ENCODE measurements at regions not wholly inside any gene's neighbourhood (a gene's known extent, or its start where the extent isn't known, plus 50 kb on each side); places are given as distances from the start of the nearest gene placed in this dataset.
"Not testable (repeated sequence)": the region's sequence is repeated elsewhere in the genome, so short reads cannot be mapped to it uniquely, and the experiment has no call there.

GRCh38 chr9:30250872-30251271, 2133.6 kb upstream of the ACO1 start:
- FAIRE-seq (no peak), DNase-seq (ENCODE audit: insufficient read length, low spot score) (no peak)
- TF ChIP-seq POLR2A (IDR thresholded peaks at IDR 0.05; ENCODE audit: low read depth, low read length), result no peak

DNA sequence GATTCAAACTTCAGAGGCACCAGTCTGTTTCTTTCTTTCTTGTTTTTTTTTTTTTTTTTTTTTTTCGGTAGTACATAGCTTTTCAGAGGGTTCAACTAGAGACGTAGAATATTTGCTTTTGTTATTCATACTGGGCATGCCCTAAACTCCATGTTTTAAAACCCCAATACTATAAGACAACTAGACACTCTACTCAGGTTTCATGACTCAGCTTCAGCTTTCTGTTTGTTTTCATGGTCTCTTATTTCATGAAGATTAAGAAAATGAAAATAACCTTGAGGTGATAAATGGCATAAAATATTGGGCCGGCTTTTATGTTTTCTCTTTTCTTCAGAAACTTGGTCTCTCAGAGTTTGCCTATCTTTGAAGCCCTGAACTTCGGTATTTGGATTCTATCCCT, 2126.3 kb upstream of the ACO1 start:
- DNase-seq (ENCODE audit: insufficient read length, low spot score) (no peak), FAIRE-seq (no peak)
- no peak for TF ChIP-seq POLR2A (IDR thresholded peaks at IDR 0.05; ENCODE audit: low read depth, low read length)

GRCh38 chr9:30280229-30280900, 2104.1 kb upstream of the ACO1 start:
- TF ChIP-seq POLR2A (IDR thresholded peaks at IDR 0.05; ENCODE audit: low read depth, low read length), result no peak
- FAIRE-seq (no peak), DNase-seq (ENCODE audit: insufficient read length, low spot score) (no peak)

GRCh38 chr9:30289435-30289834, 2095.0 kb upstream of the ACO1 start:
- no peak for TF ChIP-seq POLR2A (IDR thresholded peaks at IDR 0.05; ENCODE audit: low read depth, low read length)
- no peak for FAIRE-seq
- no peak for DNase-seq (ENCODE audit: insufficient read length, low spot score)

- FAIRE-seq; DNase-seq (ENCODE audit: insufficient read length, low spot score): not testable (repeated sequence)
Measured at GRCh38 chr9:30292026-30292425, 2092.4 kb upstream of the ACO1 start.

DNA sequence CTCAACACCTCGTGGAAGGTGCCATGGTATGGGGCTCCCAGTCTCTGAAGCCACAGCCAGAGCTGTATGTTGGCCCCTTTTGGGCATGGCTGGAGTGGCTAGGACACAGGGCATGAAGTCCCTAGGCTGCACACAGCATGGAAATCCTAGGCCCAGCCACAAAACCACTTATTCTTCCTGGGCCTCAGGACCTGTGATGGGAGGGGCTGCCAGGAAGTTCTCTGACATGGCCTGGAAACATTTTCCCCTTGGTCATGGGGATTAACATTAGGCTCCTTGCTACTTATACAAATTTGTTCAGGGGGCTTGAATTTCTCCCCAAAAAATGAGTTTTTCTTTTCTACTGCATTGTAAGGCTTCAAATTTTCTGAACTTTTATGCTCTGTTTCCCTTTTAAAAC, 2091.2 kb upstream of the ACO1 start:
- no peak for FAIRE-seq
- TF ChIP-seq POLR2A (IDR thresholded peaks at IDR 0.05; ENCODE audit: low read depth, low read length), result no peak

DNA sequence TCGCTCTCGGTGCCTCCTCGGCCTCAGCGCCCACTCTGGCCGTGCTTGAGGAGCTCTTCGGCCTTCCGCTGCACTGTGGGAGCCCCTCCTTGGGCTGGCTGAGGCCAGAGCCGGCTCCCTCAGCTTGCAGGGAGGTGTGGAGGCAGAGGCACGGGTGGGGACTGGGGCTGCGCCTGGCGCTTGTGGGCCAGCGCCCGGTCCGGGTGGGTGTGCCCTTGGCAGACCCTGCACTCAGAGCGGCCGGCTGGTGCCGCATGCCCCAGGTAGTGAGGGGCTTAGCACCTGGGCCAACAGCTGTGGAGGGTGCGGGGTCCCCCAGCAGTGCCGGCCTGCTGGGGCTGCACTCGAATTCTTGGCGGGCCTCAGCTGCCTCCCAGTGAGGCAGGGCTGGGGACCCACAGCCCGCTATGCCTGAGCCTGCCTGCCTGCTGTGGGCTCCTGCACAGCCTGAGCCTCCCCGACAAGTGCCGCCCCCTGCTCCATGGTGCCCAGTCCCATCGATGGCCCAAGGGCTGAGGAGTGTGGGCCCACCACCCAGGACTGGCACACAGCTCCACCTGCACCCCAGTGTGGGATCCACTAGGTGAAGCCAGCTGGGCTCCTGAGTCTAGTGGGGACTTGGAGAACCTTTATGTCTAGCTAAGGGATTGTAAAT, 2085.2 kb upstream of the ACO1 start:
- no peak for DNase-seq (ENCODE audit: insufficient read length, low spot score)
- FAIRE-seq, result no peak
- TF ChIP-seq POLR2A (IDR thresholded peaks at IDR 0.05; ENCODE audit: low read depth, low read length), result no peak

More for the DNA sequence above, 2091.2 kb upstream of the ACO1 start:
- no peak for DNase-seq (ENCODE audit: insufficient read length, low spot score)

- FAIRE-seq (no peak), DNase-seq (ENCODE audit: insufficient read length, low spot score) (no peak)
- TF ChIP-seq POLR2A (IDR thresholded peaks at IDR 0.05; ENCODE audit: low read depth, low read length), result no peak
Measured at GRCh38 chr9:30301271-30301963, 2083.0 kb upstream of the ACO1 start.

DNA sequence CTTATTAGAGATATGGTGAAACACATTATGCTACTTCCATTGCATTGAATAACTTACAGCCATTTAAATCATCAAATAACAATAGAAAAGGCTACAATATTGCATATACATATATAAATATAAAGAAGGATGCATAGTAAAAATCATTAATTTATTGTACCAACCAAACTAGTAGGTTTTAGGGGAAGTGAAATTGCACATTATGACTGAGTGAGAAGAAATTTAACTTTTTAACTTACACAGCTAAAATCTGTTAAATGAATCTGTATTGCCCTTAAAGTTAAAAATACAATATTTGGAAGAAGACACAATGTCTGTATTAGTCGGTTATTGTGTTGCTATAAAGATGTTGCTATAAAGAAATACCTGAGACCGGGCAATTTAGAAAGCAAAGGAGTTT, 2073.7 kb upstream of the ACO1 start:
- no peak for FAIRE-seq

DNA sequence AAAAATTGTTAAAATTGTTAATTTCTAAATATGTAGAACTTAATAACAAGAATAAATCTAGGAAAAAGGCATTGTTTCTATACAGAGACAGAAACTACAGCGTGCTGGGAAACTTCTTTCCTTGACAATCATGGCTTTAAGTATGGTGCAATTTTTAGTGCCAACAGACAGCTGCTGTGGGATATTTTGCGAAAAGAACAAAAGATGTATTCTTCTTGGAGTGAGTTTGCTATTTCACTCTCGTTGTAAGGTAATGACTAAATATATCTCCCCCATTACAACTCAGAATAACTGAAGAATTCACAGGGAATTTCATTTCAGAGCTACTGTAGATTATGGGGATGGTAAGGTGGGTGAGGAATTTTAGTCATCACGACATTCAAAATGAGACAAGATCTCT, 2055.0 kb upstream of the ACO1 start:
- no peak for FAIRE-seq
- no peak for DNase-seq (ENCODE audit: insufficient read length, low spot score)
- TF ChIP-seq POLR2A (IDR thresholded peaks at IDR 0.05; ENCODE audit: low read depth, low read length), result no peak

More for the DNA sequence above, 2073.7 kb upstream of the ACO1 start:
- no peak for TF ChIP-seq POLR2A (IDR thresholded peaks at IDR 0.05; ENCODE audit: low read depth, low read length)
- DNase-seq (ENCODE audit: insufficient read length, low spot score), result no peak

DNA sequence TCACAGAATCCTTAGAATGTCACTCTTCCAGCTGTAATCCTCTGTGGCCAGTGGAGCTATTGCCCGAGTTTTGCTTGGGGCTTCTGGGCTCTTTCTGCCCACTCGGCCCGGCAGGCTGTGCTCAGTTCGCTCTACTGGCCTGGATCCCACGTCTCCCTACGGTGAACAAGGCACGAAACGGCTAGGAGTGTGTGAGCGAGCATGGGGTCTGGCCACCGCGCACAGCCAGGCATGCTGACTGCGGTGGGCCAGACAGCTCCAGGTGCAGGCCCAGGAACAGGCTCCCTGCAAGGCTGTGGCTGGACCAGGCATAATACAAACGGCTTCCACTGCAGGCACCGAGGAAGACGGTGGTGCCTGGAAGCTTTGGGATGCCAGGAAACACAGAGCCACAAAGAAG, 2035.5 kb upstream of the ACO1 start:
- DNase-seq (ENCODE audit: insufficient read length, low spot score) (no peak), FAIRE-seq (no peak)
- no peak for TF ChIP-seq POLR2A (IDR thresholded peaks at IDR 0.05; ENCODE audit: low read depth, low read length)

- TF ChIP-seq POLR2A (IDR thresholded peaks at IDR 0.05; ENCODE audit: low read depth, low read length), result no peak
- FAIRE-seq (no peak), DNase-seq (ENCODE audit: insufficient read length, low spot score) (no peak)
Measured at GRCh38 chr9:30349526-30350513, 2034.6 kb upstream of the ACO1 start.

GRCh38 chr9:30356221-30356620, 2028.2 kb upstream of the ACO1 start:
- FAIRE-seq (no peak), DNase-seq (ENCODE audit: insufficient read length, low spot score) (no peak)
- TF ChIP-seq POLR2A (IDR thresholded peaks at IDR 0.05; ENCODE audit: low read depth, low read length), result no peak

DNA sequence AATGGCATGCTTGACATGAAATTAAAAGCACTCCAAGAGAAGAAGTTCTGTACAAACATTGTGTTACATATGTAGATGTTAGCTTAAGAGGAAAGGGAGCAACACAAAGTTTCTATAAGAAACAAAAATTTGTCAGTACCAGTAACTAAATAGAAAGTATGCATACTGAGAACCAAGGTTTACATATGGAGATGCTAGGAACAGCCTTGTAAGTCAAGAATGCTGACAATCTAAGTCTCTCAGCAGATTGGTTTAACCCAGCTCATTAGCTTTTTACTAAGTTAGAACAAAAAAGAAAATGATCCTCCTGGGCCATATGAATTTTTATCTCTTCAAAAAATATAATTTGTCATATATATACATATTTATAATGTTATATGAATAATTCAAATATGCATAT, 2022.1 kb upstream of the ACO1 start:
- DNase-seq (ENCODE audit: insufficient read length, low spot score), result no peak
- FAIRE-seq, result no peak
- TF ChIP-seq POLR2A (IDR thresholded peaks at IDR 0.05; ENCODE audit: low read depth, low read length), result no peak

GRCh38 chr9:30366140-30366539, 2018.3 kb upstream of the ACO1 start:
- FAIRE-seq; DNase-seq (ENCODE audit: insufficient read length, low spot score): not testable (repeated sequence)

All from H54 (cell line).